Transverse colon (tissue), 4 donors: ENCODE measurements at regions not wholly inside any gene's neighbourhood (a gene's known extent, or its start where the extent isn't known, plus 50 kb on each side); places are given as distances from the start of the nearest gene placed in this dataset.

Experiments
- POLR2A ChIP-seq: fragments of 450-650 bp; IDR thresholded peaks from one replicate; pipeline ENCODE4 v1.6.1; 2016; ENCODE audit warnings: antibody characterized with exemption, mild to moderate bottlenecking, moderate library complexity
- POLR2AphosphoS5 ChIP-seq, 3 donors: sonication (generic); formaldehyde crosslinking; IDR thresholded peaks; one replicate each; pipeline ENCODE4 v1.6.1; 2016; ENCODE audit warnings: antibody characterized with exemption in 3 of 3
- TF ChIP-seq, protein P1 (sequence below), 5 experiments: fragments of 200-600 bp in 3 of 5; fragments of 450-650 bp in 2 of 5; sonication (generic) in 3 of 5; IDR thresholded peaks; 1 replicate in 2 of 5; 2 replicates in 3 of 5; pipeline ENCODE4 v1.5.1; 2016 to 2017; ENCODE audit warnings: antibody characterized with exemption in 5 of 5, inconsistent platforms in 3 of 5, mild to moderate bottlenecking in 2 of 5, moderate library complexity in 1 of 5

DNA sequence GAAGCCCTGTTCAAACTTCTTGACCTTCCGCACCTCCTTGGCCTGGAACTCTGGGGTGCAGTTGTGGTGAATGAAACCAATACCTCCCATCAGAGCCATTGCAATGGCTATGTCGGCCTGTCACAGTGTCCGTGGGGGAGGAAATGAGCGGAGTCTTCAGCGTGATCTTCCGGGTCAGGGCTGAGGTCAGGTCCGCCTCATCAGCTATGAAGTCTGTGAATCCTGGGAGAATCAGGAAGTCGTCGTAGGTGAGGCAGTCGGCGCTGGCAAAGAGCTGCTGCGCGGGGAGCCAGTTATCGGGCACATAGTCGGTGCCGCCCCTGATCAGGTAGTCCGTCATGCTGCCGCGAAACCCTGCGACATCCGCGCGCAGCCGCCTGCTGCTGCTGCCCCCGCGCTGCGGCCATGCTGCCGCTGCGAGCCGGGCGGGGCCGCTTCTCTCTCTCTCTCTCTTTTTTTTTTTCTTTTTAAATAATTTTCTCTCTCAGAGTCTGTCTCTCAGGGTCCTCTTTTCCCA lies 154.1 kb upstream of the ZSWIM2 start:
- TF ChIP-seq, protein P1, sequence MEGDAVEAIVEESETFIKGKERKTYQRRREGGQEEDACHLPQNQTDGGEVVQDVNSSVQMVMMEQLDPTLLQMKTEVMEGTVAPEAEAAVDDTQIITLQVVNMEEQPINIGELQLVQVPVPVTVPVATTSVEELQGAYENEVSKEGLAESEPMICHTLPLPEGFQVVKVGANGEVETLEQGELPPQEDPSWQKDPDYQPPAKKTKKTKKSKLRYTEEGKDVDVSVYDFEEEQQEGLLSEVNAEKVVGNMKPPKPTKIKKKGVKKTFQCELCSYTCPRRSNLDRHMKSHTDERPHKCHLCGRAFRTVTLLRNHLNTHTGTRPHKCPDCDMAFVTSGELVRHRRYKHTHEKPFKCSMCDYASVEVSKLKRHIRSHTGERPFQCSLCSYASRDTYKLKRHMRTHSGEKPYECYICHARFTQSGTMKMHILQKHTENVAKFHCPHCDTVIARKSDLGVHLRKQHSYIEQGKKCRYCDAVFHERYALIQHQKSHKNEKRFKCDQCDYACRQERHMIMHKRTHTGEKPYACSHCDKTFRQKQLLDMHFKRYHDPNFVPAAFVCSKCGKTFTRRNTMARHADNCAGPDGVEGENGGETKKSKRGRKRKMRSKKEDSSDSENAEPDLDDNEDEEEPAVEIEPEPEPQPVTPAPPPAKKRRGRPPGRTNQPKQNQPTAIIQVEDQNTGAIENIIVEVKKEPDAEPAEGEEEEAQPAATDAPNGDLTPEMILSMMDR (IDR thresholded peaks at IDR 0.05), result no peak
- TF ChIP-seq POLR2A (no peak), POLR2AphosphoS5 (IDR thresholded peaks at IDR 0.05) (no peak)
